ENCODE measurements at regions not wholly inside any gene's neighbourhood (a gene's known extent, or its start where the extent isn't known, plus 50 kb on each side); places are given as distances from the start of the nearest gene placed in this dataset.

GRCh38 chr18:35808796-35809195 lies 163.7 kb upstream of the RMP24 start:
- no peak for TF ChIP-seq EZH2 (IDR thresholded peaks at IDR 0.05; ENCODE audit: borderline replicate concordance, insufficient read depth, low read depth, low read length, poor library complexity, severe bottlenecking)
- TF ChIP-seq, protein P1, sequence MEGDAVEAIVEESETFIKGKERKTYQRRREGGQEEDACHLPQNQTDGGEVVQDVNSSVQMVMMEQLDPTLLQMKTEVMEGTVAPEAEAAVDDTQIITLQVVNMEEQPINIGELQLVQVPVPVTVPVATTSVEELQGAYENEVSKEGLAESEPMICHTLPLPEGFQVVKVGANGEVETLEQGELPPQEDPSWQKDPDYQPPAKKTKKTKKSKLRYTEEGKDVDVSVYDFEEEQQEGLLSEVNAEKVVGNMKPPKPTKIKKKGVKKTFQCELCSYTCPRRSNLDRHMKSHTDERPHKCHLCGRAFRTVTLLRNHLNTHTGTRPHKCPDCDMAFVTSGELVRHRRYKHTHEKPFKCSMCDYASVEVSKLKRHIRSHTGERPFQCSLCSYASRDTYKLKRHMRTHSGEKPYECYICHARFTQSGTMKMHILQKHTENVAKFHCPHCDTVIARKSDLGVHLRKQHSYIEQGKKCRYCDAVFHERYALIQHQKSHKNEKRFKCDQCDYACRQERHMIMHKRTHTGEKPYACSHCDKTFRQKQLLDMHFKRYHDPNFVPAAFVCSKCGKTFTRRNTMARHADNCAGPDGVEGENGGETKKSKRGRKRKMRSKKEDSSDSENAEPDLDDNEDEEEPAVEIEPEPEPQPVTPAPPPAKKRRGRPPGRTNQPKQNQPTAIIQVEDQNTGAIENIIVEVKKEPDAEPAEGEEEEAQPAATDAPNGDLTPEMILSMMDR (IDR thresholded peaks at IDR 0.05) = no peak

Measured in B cell (primary cell).